ENCODE measurements at regions not wholly inside any gene's neighbourhood (a gene's known extent, or its start where the extent isn't known, plus 50 kb on each side); places are given as distances from the start of the nearest gene placed in this dataset.

- 93% methylated on average over 2 of the region's 3 CpGs for WGBS (ENCODE audit: insufficient coverage)
- intact Hi-C loops (cut with micrococcal nuclease), result no loop called here
- Histone ChIP-seq H3K27me3 (replicated peaks in 1 of 4; ENCODE audit: control extremely low read depth in 1 of 4, control insufficient read depth in 3 of 4, insufficient read depth in 4 of 4, low read length in 3 of 4) (no peaks in the 10 kb centered on the region), H4K20me1 (ENCODE audit: control insufficient read depth, insufficient read depth, low read length, poor library complexity, severe bottlenecking) (no peaks in the 10 kb centered on the region), H3K4me2 (replicated peaks; ENCODE audit: low read depth, low read length, poor library complexity, severe bottlenecking) (no peak overlapping the region), H2AFZ (ENCODE audit: insufficient read depth, low read depth, low read length, poor library complexity, severe bottlenecking) (no peak overlapping the region), H3K27ac (ENCODE audit: low read length in 2 of 2) (no peak overlapping the region), H3K9ac (ENCODE audit: low read length) (no peak overlapping the region), H3K9me3 (ENCODE audit: control extremely low read depth in 1 of 3, control insufficient read depth in 2 of 3, insufficient read depth in 1 of 3, low read length in 2 of 3) (no peaks in the 10 kb centered on the region), H3K4me3 (ENCODE audit: control extremely low read depth in 1 of 5, extremely low read depth in 1 of 5, insufficient read depth in 1 of 5, low read depth in 2 of 5, low read length in 4 of 5) (no peak overlapping the region), H3K79me2 (ENCODE audit: control insufficient read depth, insufficient read depth, low read length) (no peaks in the 10 kb centered on the region), H3K36me3 (replicated peaks in 1 of 2; ENCODE audit: control extremely low read depth in 1 of 2, control insufficient read depth in 1 of 2, extremely low read depth in 1 of 2, insufficient read depth in 2 of 2, low read length in 1 of 2) (no peaks in the 10 kb centered on the region), H3K4me1 (ENCODE audit: control insufficient read depth in 2 of 2, insufficient read depth in 2 of 2, low read length in 2 of 2) (no peaks in the 10 kb centered on the region)
- CTCF ChIA-PET, result no interaction called here
- Mint-ChIP-seq H3K4me1 (no peaks in the 10 kb centered on the region), H3K4me3 (no peak overlapping the region), H3K9me3 (ENCODE audit: insufficient read depth) (no peaks in the 10 kb centered on the region), H3K27me3 (no peaks in the 10 kb centered on the region), H3K27ac (no peak overlapping the region)
- no peak for ATAC-seq (ENCODE audit: low read depth)
- POLR2A ChIA-PET, result no interaction called here
- no peak for TF ChIP-seq CTCF (IDR thresholded peaks at IDR 0.05)
- no peak for TF ChIP-seq EZH2 (IDR thresholded peaks at IDR 0.05; ENCODE audit: borderline replicate concordance, insufficient read depth, low read depth, low read length, poor library complexity, severe bottlenecking)
- no peak for DNase-seq
Observed at GRCh38 chrX:138761380-138761779, 49.9 kb upstream of the FGF13 start.
